ENCODE measurements at regions not wholly inside any gene's neighbourhood (a gene's known extent, or its start where the extent isn't known, plus 50 kb on each side); places are given as distances from the start of the nearest gene placed in this dataset.

- no peak for TF ChIP-seq POLR2AphosphoS5 (IDR thresholded peaks at IDR 0.05)
- TF ChIP-seq CTCF (IDR thresholded peaks at IDR 0.05 in 8 of 11, conservative IDR thresholded peaks at IDR 0.05 in 3 of 11) = no peak
These were observed 61.1 kb upstream of the TCF21 start for GRCh38 chr6:133827766-133828165.

Measured in spleen (tissue), 7 donors.